H9 (cell line): ENCODE measurements at regions not wholly inside any gene's neighbourhood (a gene's known extent, or its start where the extent isn't known, plus 50 kb on each side); places are given as distances from the start of the nearest gene placed in this dataset.

Experiments used
- DNase-seq: peaks from one replicate; pipeline ENCODE4 v3.0.0-alpha.2; 2017
- H2AFZ ChIP-seq: one replicate; pipeline ENCODE4 v1.6.1; 2013; ENCODE audit warnings: mild to moderate bottlenecking, low read length, control low read depth, moderate library complexity
- H2AK5ac ChIP-seq: 2 replicates; pipeline ENCODE4 v1.6.1; 2013; ENCODE audit warnings: low read length, control low read depth, mixed read lengths; ENCODE audit not compliant: insufficient read length
- H2BK120ac ChIP-seq: one replicate; pipeline ENCODE4 v1.6.1; 2013; ENCODE audit warnings: low read depth, mild to moderate bottlenecking, low read length, control low read depth, inconsistent platforms; ENCODE audit not compliant: poor library complexity, severe bottlenecking
- H2BK12ac ChIP-seq: 2 replicates; pipeline ENCODE4 v1.6.1; 2013; ENCODE audit warnings: low read length, control low read depth, mixed read lengths, low read depth; ENCODE audit not compliant: insufficient read length
- H2BK15ac ChIP-seq: 2 replicates; pipeline ENCODE4 v1.6.1; 2013; ENCODE audit warnings: low read depth, low read length, control low read depth
- H2BK20ac ChIP-seq: one replicate; pipeline ENCODE4 v1.6.1; 2013; ENCODE audit warnings: low read depth, mild to moderate bottlenecking, low read length, control low read depth, inconsistent platforms; ENCODE audit not compliant: poor library complexity, severe bottlenecking
- H2BK5ac ChIP-seq: 2 replicates; pipeline ENCODE4 v1.6.1; 2013; ENCODE audit warnings: low read length, control low read depth, mixed read lengths; ENCODE audit not compliant: insufficient read length
- H3K14ac ChIP-seq: 2 replicates; pipeline ENCODE4 v1.6.1; 2013; ENCODE audit warnings: low read length, control low read depth; ENCODE audit not compliant: insufficient read depth
- H3K18ac ChIP-seq: 2 replicates; pipeline ENCODE4 v1.6.1; 2013; ENCODE audit warnings: low read depth, mild to moderate bottlenecking, mixed read lengths, low read length, control low read depth; ENCODE audit not compliant: insufficient read length
- H3K23ac ChIP-seq: 2 replicates; pipeline ENCODE4 v1.6.1; 2013; ENCODE audit warnings: low read length, control low read depth, mixed read lengths, low read depth; ENCODE audit not compliant: insufficient read length
- H3K23me2 ChIP-seq: 2 replicates; pipeline ENCODE4 v1.6.1; 2013; ENCODE audit warnings: low read depth, mild to moderate bottlenecking, mixed read lengths, low read length, control low read depth; ENCODE audit not compliant: insufficient read length, poor library complexity, severe bottlenecking
- H3K27ac ChIP-seq: 2 replicates; pipeline ENCODE4 v1.5.1; 2013; ENCODE audit warnings: low read length, control low read depth, mixed read lengths, low read depth; ENCODE audit not compliant: insufficient read length
- H3K27me3 ChIP-seq: 2 replicates; pipeline ENCODE4 v1.6.1; 2013; ENCODE audit warnings: low read length, control low read depth, inconsistent platforms; ENCODE audit not compliant: insufficient read depth
- H3K4ac ChIP-seq: 2 replicates; pipeline ENCODE4 v1.6.1; 2013; ENCODE audit warnings: low read depth, mild to moderate bottlenecking, control low read depth, inconsistent platforms, low read length, moderate library complexity
- H3K4me1 ChIP-seq: 2 replicates; pipeline ENCODE4 v1.6.1; 2013; ENCODE audit warnings: low read length, control low read depth, inconsistent platforms; ENCODE audit not compliant: insufficient read depth
- H3K4me2 ChIP-seq: 2 replicates; pipeline ENCODE4 v1.6.1; 2013; ENCODE audit warnings: low read length, control low read depth, mixed read lengths; ENCODE audit not compliant: insufficient read length, insufficient read depth
- H3K56ac ChIP-seq: 2 replicates; pipeline ENCODE4 v1.6.1; 2013; ENCODE audit warnings: low read depth, mild to moderate bottlenecking, mixed read lengths, low read length, control low read depth; ENCODE audit not compliant: insufficient read length
- H3K79me1 ChIP-seq: 2 replicates; pipeline ENCODE4 v1.6.1; 2013; ENCODE audit warnings: low read depth, mild to moderate bottlenecking, moderate library complexity, low read length, control low read depth, inconsistent platforms; ENCODE audit not compliant: insufficient read depth, poor library complexity, severe bottlenecking
- H3K79me2 ChIP-seq: 2 replicates; pipeline ENCODE4 v1.6.1; 2013; ENCODE audit warnings: low read length, control low read depth, inconsistent platforms; ENCODE audit not compliant: insufficient read depth
- H3K9ac ChIP-seq: 2 replicates; pipeline ENCODE4 v1.6.1; 2013; ENCODE audit warnings: low read length, control low read depth, mixed read lengths; ENCODE audit not compliant: insufficient read length; ENCODE audit errors: extremely low read depth
- H3K9me3 ChIP-seq: one replicate; pipeline ENCODE4 v1.6.1; 2013; ENCODE audit warnings: low read depth, low read length, inconsistent platforms; ENCODE audit not compliant: control insufficient read depth
- H3T11ph ChIP-seq: one replicate; pipeline ENCODE4 v1.6.1; 2013; ENCODE audit warnings: mild to moderate bottlenecking, low read length, control low read depth, inconsistent platforms
- H4K20me1 ChIP-seq: one replicate; pipeline ENCODE4 v1.6.1; 2013; ENCODE audit not compliant: control insufficient read depth, insufficient read length, insufficient read depth
- H4K5ac ChIP-seq: 2 replicates; pipeline ENCODE4 v1.6.1; 2013; ENCODE audit warnings: low read depth, mild to moderate bottlenecking, mixed read lengths, low read length, control low read depth; ENCODE audit not compliant: insufficient read length
- H4K8ac ChIP-seq: replicated peaks from 2 replicates; pipeline ENCODE4 v1.6.1; 2013; ENCODE audit warnings: low read length, control low read depth, mixed read lengths, low read depth; ENCODE audit not compliant: insufficient read length
- H4K91ac ChIP-seq: 2 replicates; pipeline ENCODE4 v1.6.1; 2013; ENCODE audit warnings: low read depth, mild to moderate bottlenecking, moderate library complexity, mixed read lengths, low read length, control low read depth; ENCODE audit not compliant: insufficient read length
- H3K27ac Mint-ChIP-seq, 3 experiments: 2 replicates in 2 of 3; 3 replicates in 1 of 3; pipeline ENCODE4 v1.8.0; 2020 to 2021; ENCODE audit warnings: mixed read lengths in 3 of 3, mild to moderate bottlenecking in 1 of 3, moderate library complexity in 1 of 3
- H3K27me3 Mint-ChIP-seq: 2 replicates; pipeline ENCODE4 v1.8.0; 2021; ENCODE audit warnings: low read depth, mild to moderate bottlenecking, moderate library complexity, mixed read lengths
- H3K36me3 Mint-ChIP-seq, 3 experiments: 2 replicates in 2 of 3; 3 replicates in 1 of 3; pipeline ENCODE4 v1.8.0; 2020 to 2021; ENCODE audit warnings: low read depth in 3 of 3, mixed read lengths in 3 of 3; ENCODE audit not compliant: insufficient read depth in 1 of 3
- H3K4me1 Mint-ChIP-seq, 2 experiments: 2 replicates each; pipeline ENCODE4 v1.8.0; 2020; ENCODE audit warnings: mixed read lengths in 2 of 2
- H3K4me3 Mint-ChIP-seq, 2 experiments: 2 replicates in 1 of 2; 3 replicates in 1 of 2; pipeline ENCODE4 v1.8.0; 2020 to 2021; ENCODE audit warnings: mild to moderate bottlenecking in 2 of 2, mixed read lengths in 2 of 2, moderate library complexity in 1 of 2
- H3K9me3 Mint-ChIP-seq, 2 experiments: 2 replicates in 1 of 2; 3 replicates in 1 of 2; pipeline ENCODE4 v1.8.0; 2020; ENCODE audit warnings: mild to moderate bottlenecking in 2 of 2, mixed read lengths in 2 of 2, moderate library complexity in 1 of 2
- CTCF ChIP-seq: fragments of 200-600 bp; sonication (generic); conservative IDR thresholded peaks from 3 replicates; pipeline ENCODE4 v1.8.0; 2021; ENCODE audit warnings: antibody characterized with exemption, mild to moderate bottlenecking
- WGBS: extraction: QIAGEN DNeasy Blood & Tissue Kit; methylation state at CpG from one replicate; pipeline ENCODE4 v1.1.7; 2013; ENCODE audit warnings: missing lambda C conversion rate, low lambda C conversion rate, mixed read lengths; ENCODE audit not compliant: insufficient read length; ENCODE audit errors: extremely low coverage; 5-methylcytosine and 5-hydroxymethylcytosine counted together

GRCh38 chr7:115306586-115306985, 384.7 kb downstream of the MDFIC start:
- Histone ChIP-seq H3K23me2 (no peaks in the 10 kb centered on the region), H2BK12ac (no peak overlapping the region), H4K91ac (no peak overlapping the region), H3K4me2 (no peak overlapping the region), H4K20me1 (no peaks in the 10 kb centered on the region), H2AFZ (no peak overlapping the region), H3K23ac (no peak overlapping the region), H3K4me1 (no peaks in the 10 kb centered on the region), H2BK20ac (no peak overlapping the region), H3K18ac (no peak overlapping the region), H3K27ac (no peak overlapping the region), H3K9me3 (no peaks in the 10 kb centered on the region), H3K79me2 (no peaks in the 10 kb centered on the region), H2BK15ac (no peak overlapping the region), H4K8ac (no peak overlapping the region), H3K14ac (no peak overlapping the region), H2BK5ac (no peak overlapping the region), H3K4ac (no peak overlapping the region), H2AK5ac (no peak overlapping the region), H4K5ac (no peak overlapping the region), H3K27me3 (peaks cover under 1% of the 10 kb centered on the region; the same call in 1 of the 2 replicates), H3K79me1 (no peaks in the 10 kb centered on the region), H2BK120ac (no peak overlapping the region), H3T11ph (no peak overlapping the region), H3K56ac (no peak overlapping the region), H3K9ac (no peak overlapping the region)
- TF ChIP-seq CTCF = no peak
- Mint-ChIP-seq H3K4me3 (no peak overlapping the region), H3K9me3 (peaks cover 0 to 7% of the 10 kb centered on the region in 2 experiments; a peak in 2 of 5 replicates), H3K36me3 (peaks cover 0 to 11% (median 2%) of the 10 kb centered on the region in 3 experiments; a peak in 3 of 7 replicates), H3K27me3 (peaks cover 32% of the 10 kb centered on the region), H3K27ac (no peak overlapping the region), H3K4me1 (peaks cover 9 to 15% of the 10 kb centered on the region in 2 experiments)
- DNase-seq = no peak
- no CpG with 5 or more reads among the region's 2 CpGs for WGBS
